NK-92 treated with Interleukin-12 subunit alpha and Interleukin-12 subunit beta, amount 100 ng/mL, for 24 hours (cell line): ENCODE measurements at regions not wholly inside any gene's neighbourhood (a gene's known extent, or its start where the extent isn't known, plus 50 kb on each side); places are given as distances from the start of the nearest gene placed in this dataset.

Source experiments
- DNase-seq: peaks from one replicate; lab custom pipeline; 2025; lab: John Stamatoyannopoulos, UW

GRCh38 chr2:144281476-144281875 is 238.4 kb downstream of the ZEB2 start:
- no peak for DNase-seq

- DNase-seq = no peak
These were observed 239.9 kb downstream of the ZEB2 start for GRCh38 chr2:144280009-144280408.

- DNase-seq = no peak
These were observed 240.8 kb downstream of the ZEB2 start for GRCh38 chr2:144279165-144279564.

DNA sequence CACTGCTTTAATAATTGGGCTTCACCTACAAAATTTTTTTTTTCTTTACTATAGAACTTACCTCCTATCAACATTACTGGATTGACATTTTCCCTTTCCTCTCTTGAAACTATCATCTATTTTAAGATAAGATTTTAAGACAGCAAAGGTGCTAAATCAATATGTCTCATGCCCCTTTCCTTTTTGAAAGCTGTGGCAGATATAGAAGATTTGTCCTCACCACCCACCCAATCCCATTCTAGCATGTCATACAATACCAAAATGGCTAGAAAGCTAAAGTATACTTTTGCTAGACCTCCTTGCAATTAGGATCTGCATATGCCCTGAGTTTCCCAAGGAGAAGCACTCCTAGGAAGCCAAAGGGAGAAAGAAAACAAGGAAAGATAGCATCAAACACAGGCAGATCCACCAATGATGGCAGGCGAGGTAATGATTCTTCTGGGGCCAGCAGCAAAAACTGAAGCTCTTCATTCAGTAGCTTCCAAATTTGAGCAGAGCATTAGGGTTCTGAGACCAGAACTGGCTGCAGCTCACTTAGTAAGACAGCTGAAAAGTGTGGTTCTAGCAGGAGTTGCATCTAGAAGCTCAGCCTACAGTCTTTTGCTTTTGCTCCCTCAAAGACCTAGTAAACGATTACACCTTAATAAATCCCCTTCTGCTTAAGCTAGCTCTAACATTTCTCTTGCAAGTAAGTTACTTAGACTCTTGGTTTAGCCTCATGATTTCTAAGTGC is 242.1 kb downstream of the ZEB2 start:
- no peak for DNase-seq

DNA sequence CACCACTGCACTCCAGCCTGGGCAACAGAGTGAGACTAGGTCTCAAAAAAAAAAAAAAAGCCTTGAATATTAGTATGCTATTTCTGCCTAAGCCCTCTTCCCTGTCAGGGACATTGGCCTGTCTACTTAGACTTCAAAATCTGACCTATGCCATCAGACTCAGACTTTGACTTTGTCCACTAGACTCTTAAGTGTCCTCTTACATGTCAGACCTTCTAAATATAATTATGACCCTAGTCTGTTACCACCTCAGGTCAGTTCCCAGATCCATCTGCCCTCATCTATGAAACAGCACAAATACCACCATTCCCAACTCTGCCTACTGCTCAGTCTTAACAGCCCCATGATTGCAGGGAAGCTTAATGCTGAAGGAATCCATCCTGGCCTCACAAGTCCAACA is 244.6 kb downstream of the ZEB2 start:
- no peak for DNase-seq

DNA sequence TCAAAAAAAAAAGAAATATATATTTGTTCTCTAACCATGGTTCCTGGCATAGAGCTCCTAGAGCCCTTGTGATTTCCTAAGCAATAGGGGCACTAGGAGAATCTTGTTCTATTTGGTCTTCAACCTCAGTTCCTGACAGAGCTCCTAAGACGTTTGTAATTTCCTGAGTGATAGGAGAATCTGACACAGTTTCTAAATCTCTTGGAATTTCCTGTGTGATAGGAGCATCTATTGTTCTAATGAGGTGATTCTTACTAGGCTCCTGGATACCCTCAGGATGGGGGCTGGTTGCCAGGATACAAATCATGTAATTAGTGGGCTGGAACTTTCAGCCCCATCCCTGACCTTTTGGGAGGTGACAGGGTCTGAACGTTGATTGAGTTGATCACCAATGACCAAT is 245.8 kb downstream of the ZEB2 start:
- no peak for DNase-seq

- no peak for DNase-seq
These were observed 249.0 kb downstream of the ZEB2 start for GRCh38 chr2:144270951-144271350.

DNA sequence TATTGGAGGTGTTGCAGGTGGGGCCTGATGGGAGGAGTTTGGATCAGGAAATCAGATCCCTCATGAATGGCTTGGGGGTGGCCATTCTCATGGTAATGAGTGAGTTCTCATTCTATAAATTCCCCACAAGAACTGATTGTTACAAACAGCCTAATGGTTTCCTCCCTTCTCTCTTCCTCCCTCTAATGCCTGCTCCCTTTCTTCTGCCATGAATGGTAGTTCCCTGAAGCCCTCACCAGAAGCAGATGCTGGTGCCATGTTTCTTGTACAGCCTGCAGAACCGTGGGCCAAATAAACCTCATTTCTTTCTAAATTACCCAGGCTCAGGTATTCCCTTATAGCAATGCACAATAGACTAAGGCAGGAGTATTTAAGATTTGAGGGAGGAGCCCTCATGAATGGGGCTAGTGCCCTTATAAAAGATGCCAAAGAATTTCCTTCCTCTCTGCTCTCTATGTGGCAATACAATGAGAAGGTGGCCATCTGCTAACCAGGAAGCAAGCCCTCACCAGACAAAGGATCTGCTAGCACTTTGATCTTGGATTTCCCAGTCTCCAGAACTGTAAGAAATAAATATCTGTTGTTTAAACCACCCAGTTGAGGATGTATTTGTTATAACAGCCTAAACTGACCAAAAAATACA is 251.8 kb downstream of the ZEB2 start:
- DNase-seq = no peak

GRCh38 chr2:144267239-144267638 is 252.7 kb downstream of the ZEB2 start:
- no peak for DNase-seq

DNA sequence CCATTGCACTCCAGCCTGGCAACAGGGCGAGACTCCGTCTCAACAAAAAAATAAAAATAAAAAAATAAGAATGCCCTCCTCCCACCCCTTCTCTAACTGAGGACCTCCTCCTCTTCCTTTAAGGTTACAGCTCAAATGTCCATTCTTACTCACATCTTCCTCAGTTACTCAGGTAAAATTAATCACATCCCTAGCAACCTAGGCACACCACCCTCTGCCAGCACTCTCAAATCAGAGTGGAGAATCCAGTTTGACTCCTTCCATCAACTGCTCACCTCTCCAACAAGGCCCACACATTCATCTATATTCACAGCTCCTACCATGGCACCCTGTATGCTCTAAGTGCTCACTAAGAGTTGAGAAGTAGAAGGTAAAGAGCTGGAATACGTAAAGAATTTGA is 254.3 kb downstream of the ZEB2 start:
- no peak for DNase-seq

GRCh38 chr2:144261966-144262365 is 258.0 kb downstream of the ZEB2 start:
- no peak for DNase-seq

GRCh38 chr2:144261336-144261735 is 258.6 kb downstream of the ZEB2 start:
- no peak for DNase-seq

DNA sequence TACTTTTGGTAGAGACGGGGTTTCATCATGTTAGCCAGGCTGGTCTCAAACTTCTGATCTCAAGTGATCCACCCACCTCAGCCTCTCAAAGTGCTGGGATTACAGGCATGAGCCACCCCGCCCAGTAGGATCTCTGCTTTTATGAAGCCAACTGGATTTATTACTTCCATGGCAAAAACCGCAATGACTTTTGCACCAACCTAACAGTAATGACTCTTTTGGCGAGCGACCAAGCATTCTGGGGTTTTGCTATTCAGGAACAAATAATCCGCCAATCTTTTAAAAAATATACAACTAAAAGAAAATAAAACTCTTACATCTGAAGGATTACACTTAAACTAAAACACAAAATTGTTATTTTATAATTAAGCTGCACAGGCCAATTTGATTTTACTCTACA is 260.6 kb downstream of the ZEB2 start:
- DNase-seq = no peak

DNA sequence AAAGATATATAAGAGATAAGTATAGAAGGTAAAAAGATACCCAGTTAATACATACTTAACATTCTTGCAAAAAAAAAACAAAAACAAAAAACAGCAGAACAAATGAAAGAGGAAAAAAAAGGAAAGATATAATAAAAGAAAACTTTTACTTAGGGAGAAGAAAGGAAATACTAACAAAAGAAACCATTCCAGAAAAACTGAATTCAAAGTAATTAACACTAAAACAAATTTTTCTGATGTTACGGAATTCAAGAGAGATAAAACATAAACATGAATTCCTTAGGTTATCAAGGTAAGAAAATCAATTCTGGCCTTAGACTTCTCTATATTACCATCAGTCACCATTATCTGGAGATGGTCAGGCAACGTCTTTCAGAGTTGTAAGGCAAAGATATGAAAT is 261.8 kb downstream of the ZEB2 start:
- no peak for DNase-seq

GRCh38 chr2:144256996-144257707 is 262.8 kb downstream of the ZEB2 start:
- DNase-seq = peak; percentile 16

DNA sequence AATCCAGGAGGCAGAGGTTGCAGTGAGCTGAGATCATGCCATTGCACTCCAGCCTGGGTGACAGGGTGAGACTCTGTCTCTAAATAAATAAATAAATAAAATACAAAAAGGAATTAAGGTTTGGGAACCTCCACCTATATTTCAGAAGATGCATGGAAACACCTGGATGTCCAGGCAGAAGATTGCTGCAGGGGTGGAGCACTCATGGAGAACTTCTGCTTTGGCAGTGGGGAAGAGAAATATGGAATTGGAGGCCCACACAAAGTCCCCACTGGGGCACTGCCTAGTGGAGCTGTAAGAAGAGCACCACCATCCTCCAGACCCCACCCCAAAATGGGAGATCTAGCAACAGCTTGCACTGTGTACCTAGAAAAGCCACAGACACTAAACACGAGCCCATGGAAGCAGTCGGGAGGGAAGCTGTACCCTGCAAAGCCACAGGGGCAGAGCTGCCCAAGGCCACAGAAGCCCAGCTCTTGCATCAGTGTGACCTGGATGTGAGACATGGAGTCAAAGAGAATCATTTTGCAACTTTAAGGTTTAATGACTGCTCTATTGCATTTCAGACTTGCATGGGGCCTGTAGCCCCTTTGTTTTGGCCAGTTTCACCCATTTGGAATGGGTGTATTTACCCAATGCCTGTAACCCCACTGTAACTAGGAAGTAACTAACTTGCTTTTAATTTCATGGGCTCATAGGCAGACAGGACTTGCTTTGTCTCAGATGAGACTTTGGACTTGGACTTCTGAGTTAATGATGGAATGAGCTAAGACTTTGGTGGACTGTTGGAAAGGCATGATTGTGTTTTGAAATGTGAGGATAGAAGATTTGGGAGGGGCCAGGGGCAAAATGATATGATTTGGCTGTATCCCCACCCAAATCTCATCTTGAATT is 265.3 kb downstream of the ZEB2 start:
- no peak for DNase-seq

DNA sequence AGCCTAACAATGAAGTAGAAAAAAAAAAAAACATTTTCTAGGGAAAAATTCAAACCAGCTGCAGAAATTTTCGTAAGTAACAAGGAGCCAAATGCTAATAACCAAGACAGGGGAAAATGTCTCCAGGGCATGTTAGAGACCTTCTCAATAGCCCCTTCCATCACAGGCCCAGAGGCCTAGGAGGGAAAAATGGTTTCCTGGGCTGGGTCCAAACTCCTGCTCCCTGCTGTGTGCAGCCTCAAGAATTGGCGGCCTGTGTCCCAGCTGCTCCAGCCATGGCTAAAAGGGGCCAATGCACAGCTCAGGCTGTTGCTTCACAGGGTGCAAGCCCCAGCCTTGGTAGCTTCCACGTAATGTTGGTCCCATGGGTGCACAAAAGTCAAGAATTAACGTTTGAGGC is 266.2 kb downstream of the ZEB2 start:
- no peak for DNase-seq

GRCh38 chr2:144252694-144253093 is 267.2 kb downstream of the ZEB2 start:
- no peak for DNase-seq

DNA sequence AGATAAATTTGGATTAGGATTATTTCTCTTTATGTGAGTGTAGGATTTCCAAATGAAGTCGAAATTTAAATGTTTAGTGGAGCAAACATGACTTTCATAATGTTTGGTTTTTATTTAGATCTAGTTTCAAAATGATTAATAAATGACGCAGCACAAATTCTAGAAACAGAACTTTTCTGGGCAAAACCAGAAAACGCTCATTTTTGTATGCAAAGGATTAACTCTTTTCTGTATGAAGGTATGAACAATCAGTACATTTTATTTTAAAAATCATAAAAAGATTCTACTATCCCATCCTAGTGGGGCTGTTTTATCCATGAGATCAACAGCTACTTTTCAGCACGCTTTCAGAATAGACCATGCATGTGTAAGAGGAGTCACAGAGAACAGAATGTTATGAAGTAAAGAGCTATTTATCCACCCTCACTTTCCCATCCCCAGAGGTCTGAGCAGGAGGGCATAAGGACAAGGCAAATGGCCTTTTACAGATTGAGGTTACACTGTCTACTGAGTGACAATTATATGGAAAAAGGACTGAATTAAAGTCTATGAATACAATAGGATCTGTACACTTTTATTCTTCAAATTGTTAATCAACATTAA is 270.8 kb downstream of the ZEB2 start:
- DNase-seq = no peak

GRCh38 chr2:144248350-144249034 is 271.4 kb downstream of the ZEB2 start:
- DNase-seq = no peak

GRCh38 chr2:144244938-144245337 is 275.0 kb downstream of the ZEB2 start:
- no peak for DNase-seq
